HG02840 (cell line): ENCODE measurements at regions not wholly inside any gene's neighbourhood (a gene's known extent, or its start where the extent isn't known, plus 50 kb on each side); places are given as distances from the start of the nearest gene placed in this dataset.
A peak's percentile ranks its signal among the peaks of the same experiment; 100 is the strongest.
"Not testable (repeated sequence)": the region's sequence is repeated elsewhere in the genome, so short reads cannot be mapped to it uniquely, and the experiment has no call there.

Experiments
- ATAC-seq: cut with Tn5 transposase; IDR thresholded peaks from one replicate; pipeline ENCODE4 v1.9.1; 2021; ENCODE audit warnings: mild to moderate bottlenecking, moderate library complexity, moderate number of reproducible peaks; ENCODE audit not compliant: unreplicated experiment, low FRiP score

GRCh38 chr9:90447773-90448172 lies 194.9 kb downstream of the DIRAS2 start:
- no peak for ATAC-seq

- no peak for ATAC-seq
These were observed 193.3 kb downstream of the DIRAS2 start for GRCh38 chr9:90449213-90449925.

- ATAC-seq = no peak
These were observed 190.8 kb downstream of the DIRAS2 start for GRCh38 chr9:90451804-90452203.

- ATAC-seq = no peak
These were observed 187.3 kb downstream of the DIRAS2 start for GRCh38 chr9:90455316-90455715.

- ATAC-seq = no peak
These were observed 185.0 kb downstream of the DIRAS2 start for GRCh38 chr9:90457386-90458190.

- ATAC-seq = no peak
These were observed 184.1 kb downstream of the DIRAS2 start for GRCh38 chr9:90458485-90458884.

GRCh38 chr9:90459321-90459720 lies 183.3 kb downstream of the DIRAS2 start:
- peak; percentile 74 for ATAC-seq

GRCh38 chr9:90460220-90460619 lies 182.4 kb downstream of the DIRAS2 start:
- ATAC-seq = no peak

- no peak for ATAC-seq
These were observed 177.6 kb downstream of the DIRAS2 start for GRCh38 chr9:90464978-90465377.

- ATAC-seq = no peak
These were observed 176.2 kb downstream of the DIRAS2 start for GRCh38 chr9:90466441-90466840.

- ATAC-seq = no peak
These were observed 173.2 kb downstream of the DIRAS2 start for GRCh38 chr9:90469435-90469834.

GRCh38 chr9:90469865-90470387 lies 172.7 kb downstream of the DIRAS2 start:
- ATAC-seq = no peak

GRCh38 chr9:90476058-90476457 lies 166.6 kb downstream of the DIRAS2 start:
- no peak for ATAC-seq

- ATAC-seq = no peak
These were observed 165.1 kb downstream of the DIRAS2 start for GRCh38 chr9:90477535-90477934.

- ATAC-seq = no peak
These were observed 163.8 kb downstream of the DIRAS2 start for GRCh38 chr9:90478821-90479220.

GRCh38 chr9:90485028-90485427 lies 157.6 kb downstream of the DIRAS2 start:
- no peak for ATAC-seq

- ATAC-seq = no peak
These were observed 153.6 kb downstream of the DIRAS2 start for GRCh38 chr9:90489066-90489465.

GRCh38 chr9:90499761-90500160 lies 142.9 kb downstream of the DIRAS2 start:
- no peak for ATAC-seq

GRCh38 chr9:90502134-90502533 lies 140.5 kb downstream of the DIRAS2 start:
- no peak for ATAC-seq

GRCh38 chr9:90504486-90504885 lies 138.1 kb downstream of the DIRAS2 start:
- ATAC-seq = no peak

GRCh38 chr9:90505695-90506094 lies 136.9 kb downstream of the DIRAS2 start:
- ATAC-seq = no peak

GRCh38 chr9:90506402-90506801 lies 136.2 kb downstream of the DIRAS2 start:
- not testable (repeated sequence) for ATAC-seq
